ENCODE measurements at regions not wholly inside any gene's neighbourhood (a gene's known extent, or its start where the extent isn't known, plus 50 kb on each side); places are given as distances from the start of the nearest gene placed in this dataset.

- no peak for DNase-seq
Observed at GRCh38 chr6:14690120-14691056, 555.5 kb upstream of the JARID2 start.

GRCh38 chr6:14692208-14692607 is 553.7 kb upstream of the JARID2 start:
- no peak for DNase-seq

GRCh38 chr6:14693301-14694192 is 552.3 kb upstream of the JARID2 start:
- no peak for DNase-seq

- no peak for DNase-seq
Observed at GRCh38 chr6:14694308-14694707, 551.6 kb upstream of the JARID2 start.

- no peak for DNase-seq
Observed at GRCh38 chr6:14695579-14695978, 550.3 kb upstream of the JARID2 start.

GRCh38 chr6:14696367-14696766 is 549.5 kb upstream of the JARID2 start:
- no peak for DNase-seq

GRCh38 chr6:14697427-14697826 is 548.4 kb upstream of the JARID2 start:
- DNase-seq: no peak

- no peak for DNase-seq
Observed at GRCh38 chr6:14699803-14700601, 545.9 kb upstream of the JARID2 start.

- DNase-seq: no peak
Observed at GRCh38 chr6:14701946-14702345, 543.9 kb upstream of the JARID2 start.

GRCh38 chr6:14702678-14703077 is 543.2 kb upstream of the JARID2 start:
- no peak for DNase-seq

- DNase-seq: no peak
Observed at GRCh38 chr6:14703586-14703985, 542.3 kb upstream of the JARID2 start.

GRCh38 chr6:14704383-14705271 is 541.2 kb upstream of the JARID2 start:
- no peak for DNase-seq

GRCh38 chr6:14705841-14706377 is 540.0 kb upstream of the JARID2 start:
- no peak for DNase-seq

- DNase-seq: peak; percentile 69
Observed at GRCh38 chr6:14706378-14706929, 539.4 kb upstream of the JARID2 start.

- no peak for DNase-seq
Observed at GRCh38 chr6:14707276-14707675, 538.6 kb upstream of the JARID2 start.

- no peak for DNase-seq
Observed at GRCh38 chr6:14707971-14708465, 537.9 kb upstream of the JARID2 start.

GRCh38 chr6:14709066-14709670 is 536.7 kb upstream of the JARID2 start:
- no peak for DNase-seq

- no peak for DNase-seq
Observed at GRCh38 chr6:14709900-14710299, 536.0 kb upstream of the JARID2 start.

- no peak for DNase-seq
Observed at GRCh38 chr6:14710421-14710820, 535.4 kb upstream of the JARID2 start.

- peak; percentile 41 for DNase-seq
Observed at GRCh38 chr6:14711056-14711703, 534.7 kb upstream of the JARID2 start.
